Transverse colon (tissue), 4 donors: ENCODE measurements at regions not wholly inside any gene's neighbourhood (a gene's known extent, or its start where the extent isn't known, plus 50 kb on each side); places are given as distances from the start of the nearest gene placed in this dataset.

ENCODE experiments used
- CTCF ChIP-seq, 5 experiments: fragments of 200-600 bp in 3 of 5; fragments of 450-650 bp in 2 of 5; sonication (generic) in 3 of 5; IDR thresholded peaks; 1 replicate in 2 of 5; 2 replicates in 3 of 5; pipeline ENCODE4 v1.5.1; 2016 to 2017; ENCODE audit warnings: antibody characterized with exemption in 5 of 5, inconsistent platforms in 3 of 5, mild to moderate bottlenecking in 2 of 5, moderate library complexity in 1 of 5
- POLR2A ChIP-seq: fragments of 450-650 bp; IDR thresholded peaks from one replicate; pipeline ENCODE4 v1.6.1; 2016; ENCODE audit warnings: antibody characterized with exemption, mild to moderate bottlenecking, moderate library complexity
- POLR2AphosphoS5 ChIP-seq, 3 donors: sonication (generic); formaldehyde crosslinking; IDR thresholded peaks; one replicate each; pipeline ENCODE4 v1.6.1; 2016; ENCODE audit warnings: antibody characterized with exemption in 3 of 3

GRCh38 chr4:13856387-13856786, 228.9 kb upstream of the BOD1L1 start:
- TF ChIP-seq POLR2AphosphoS5 (IDR thresholded peaks at IDR 0.05): no peak
- TF ChIP-seq CTCF (IDR thresholded peaks at IDR 0.05): no peak
- no peak for TF ChIP-seq POLR2A
